Keratinocyte (primary cell): ENCODE measurements at regions not wholly inside any gene's neighbourhood (a gene's known extent, or its start where the extent isn't known, plus 50 kb on each side); places are given as distances from the start of the nearest gene placed in this dataset.
A peak's percentile ranks its signal among the peaks of the same experiment; 100 is the strongest.

Experiments used
- DNase-seq: peaks from one replicate; pipeline ENCODE4 v3.0.0-alpha.2; 2011; ENCODE audit warnings: low read depth, missing footprints, low spot score
- FAIRE-seq: peaks from 2 replicates; lab custom pipeline; 2011; peaks lifted over from hg19 to GRCh38; lab: Jason Lieb, UNC
- H2AFZ ChIP-seq: 2 replicates; pipeline ENCODE4 v1.6.0; 2012; ENCODE audit warnings: low read length, control low read depth, inconsistent platforms; ENCODE audit not compliant: control insufficient read depth
- H3K27ac ChIP-seq: 2 replicates; pipeline ENCODE4 v1.5.1; 2011; ENCODE audit warnings: low read length; ENCODE audit not compliant: control insufficient read depth, insufficient read depth
- H3K27me3 ChIP-seq: 3 replicates; pipeline ENCODE4 v1.6.0; 2011; ENCODE audit warnings: low read length; ENCODE audit not compliant: control insufficient read depth, insufficient read depth; ENCODE audit errors: extremely low read depth
- H3K36me3 ChIP-seq, 2 experiments: 2 replicates in 1 of 2; 3 replicates in 1 of 2; pipeline ENCODE4 v1.5.1; 2011; ENCODE audit warnings: low read length in 2 of 2, mild to moderate bottlenecking in 1 of 2; ENCODE audit not compliant: control insufficient read depth in 2 of 2, insufficient read depth in 2 of 2; ENCODE audit errors: extremely low read depth in 1 of 2
- H3K4me1 ChIP-seq: 3 replicates; pipeline ENCODE4 v1.5.1; 2011; ENCODE audit warnings: low read length; ENCODE audit not compliant: control insufficient read depth, insufficient read depth; ENCODE audit errors: extremely low read depth
- H3K4me2 ChIP-seq: 3 replicates; pipeline ENCODE4 v1.6.0; 2011; ENCODE audit warnings: low read depth, low read length; ENCODE audit not compliant: control insufficient read depth, insufficient read depth; ENCODE audit errors: extremely low read depth
- H3K4me3 ChIP-seq, 3 experiments: fragments of 200-600 bp in 1 of 3; sonication (generic) in 1 of 3; 2 replicates in 2 of 3; 3 replicates in 1 of 3; pipeline ENCODE4 v1.5.1; 2011 to 2016; ENCODE audit warnings: low read length in 3 of 3, mild to moderate bottlenecking in 3 of 3, control low read depth in 2 of 3, inconsistent platforms in 1 of 3, low read depth in 1 of 3, mixed read lengths in 1 of 3, mixed run types in 1 of 3, moderate library complexity in 1 of 3; ENCODE audit not compliant: control insufficient read depth in 2 of 3, insufficient read depth in 2 of 3; ENCODE audit errors: extremely low read depth in 1 of 3
- H3K79me2 ChIP-seq: 2 replicates; pipeline ENCODE4 v1.6.0; 2012; ENCODE audit warnings: low read length; ENCODE audit not compliant: control insufficient read depth, insufficient read depth
- H3K9ac ChIP-seq: 3 replicates; pipeline ENCODE4 v1.6.0; 2011; ENCODE audit warnings: low read length; ENCODE audit not compliant: control insufficient read depth, insufficient read depth; ENCODE audit errors: extremely low read depth
- H3K9me1 ChIP-seq: 3 replicates; pipeline ENCODE4 v1.6.0; 2011; ENCODE audit warnings: low read length; ENCODE audit not compliant: control insufficient read depth, insufficient read depth; ENCODE audit errors: extremely low read depth
- H3K9me3 ChIP-seq: 2 replicates; pipeline ENCODE4 v1.5.1; 2012; ENCODE audit warnings: low read depth, low read length; ENCODE audit not compliant: control insufficient read depth
- H4K20me1 ChIP-seq: 3 replicates; pipeline ENCODE4 v1.6.0; 2011; ENCODE audit warnings: low read length; ENCODE audit not compliant: control insufficient read depth, insufficient read depth; ENCODE audit errors: extremely low read depth
- CTCF ChIP-seq, 3 experiments: IDR thresholded peaks in 1 of 3; conservative IDR thresholded peaks in 1 of 3; optimal IDR thresholded peaks in 1 of 3; 2 replicates in 2 of 3; 3 replicates in 1 of 3; pipeline versions ENCODE3 to v1.5.1; 2011; ENCODE audit warnings: low read length in 3 of 3, mild to moderate bottlenecking in 3 of 3, moderate library complexity in 2 of 3, control low read depth in 1 of 3, inconsistent platforms in 1 of 3; ENCODE audit not compliant: insufficient read depth in 2 of 3; ENCODE audit errors: extremely low read depth in 1 of 3
- EZH2 ChIP-seq: IDR thresholded peaks from one replicate; pipeline ENCODE4 v1.6.1; 2012; ENCODE audit warnings: inconsistent platforms, mild to moderate bottlenecking, low read length, moderate library complexity
- dilution Hi-C: fragments of 300-500 bp; cut with MboI; formaldehyde crosslinking; loops from one replicate; pipeline ENCODE4 v1.7.0; 2020; ENCODE audit warnings: low sequenced_read_pairs; ENCODE audit not compliant: extremely low pct_ligation_motif_present

- TF ChIP-seq CTCF (optimal IDR thresholded peaks at IDR 0.05 in 1 of 3, IDR thresholded peaks at IDR 0.05 in 1 of 3, conservative IDR thresholded peaks at IDR 0.05 in 1 of 3; ENCODE audit: extremely low read depth in 1 of 3, insufficient read depth in 2 of 3, low read length in 3 of 3) (no peak), EZH2 (no peak)
- no peaks in the 10 kb centered on the region for H3K36me3 ChIP-seq
- FAIRE-seq (peak; percentile 78), DNase-seq (no peak)
- no peaks in the 10 kb centered on the region for H3K9me1 ChIP-seq
- no peaks in the 10 kb centered on the region for H3K27me3 ChIP-seq
- H2AFZ ChIP-seq = peak overlapping the region; percentile 68
- H3K9ac ChIP-seq = no peak overlapping the region
- dilution Hi-C loops = no loop called here
- H3K27ac ChIP-seq = peak overlapping the region; percentile 71
- peaks cover 9% of the 10 kb centered on the region for H3K4me1 ChIP-seq
- H3K4me3 ChIP-seq = peak overlapping the region in 1 of 3 experiments; percentile 41
- peak overlapping the region; percentile 71 for H3K4me2 ChIP-seq
- no peaks in the 10 kb centered on the region for H3K79me2 ChIP-seq
- no peaks in the 10 kb centered on the region for H4K20me1 ChIP-seq
- no peaks in the 10 kb centered on the region for H3K9me3 ChIP-seq
These were observed 724.0 kb upstream of the MIR17HG start for GRCh38 chr13:90623318-90624011.

- H3K4me3 ChIP-seq = no peak overlapping the region
- no peak for FAIRE-seq
- no peak overlapping the region for H3K4me2 ChIP-seq
- H3K79me2 ChIP-seq = no peaks in the 10 kb centered on the region
- dilution Hi-C loops = no loop called here
- no peaks in the 10 kb centered on the region for H3K9me3 ChIP-seq
- H3K27me3 ChIP-seq = no peaks in the 10 kb centered on the region
- no peaks in the 10 kb centered on the region for H3K9me1 ChIP-seq
- H3K27ac ChIP-seq = no peak overlapping the region
- no peak overlapping the region for H3K9ac ChIP-seq
- H3K4me1 ChIP-seq = peaks cover 8% of the 10 kb centered on the region
- no peak overlapping the region for H2AFZ ChIP-seq
- DNase-seq = no peak
- TF ChIP-seq EZH2 (no peak), CTCF (optimal IDR thresholded peaks at IDR 0.05 in 1 of 3, IDR thresholded peaks at IDR 0.05 in 1 of 3, conservative IDR thresholded peaks at IDR 0.05 in 1 of 3; ENCODE audit: extremely low read depth in 1 of 3, insufficient read depth in 2 of 3, low read length in 3 of 3) (no peak)
- H4K20me1 ChIP-seq = no peaks in the 10 kb centered on the region
- no peaks in the 10 kb centered on the region for H3K36me3 ChIP-seq
These were observed 719.7 kb upstream of the MIR17HG start for GRCh38 chr13:90627813-90628212.
